OCI-M2 (cell line): ENCODE measurements at regions not wholly inside any gene's neighbourhood (a gene's known extent, or its start where the extent isn't known, plus 50 kb on each side); places are given as distances from the start of the nearest gene placed in this dataset.

ENCODE experiments used
- DNase-seq: peaks from one replicate; lab custom pipeline; 2025; ENCODE audit not compliant: unreplicated experiment; lab: John Stamatoyannopoulos, UW

GRCh38 chr13:106701771-106702341 is 133.9 kb upstream of the ARGLU1 start:
- DNase-seq: no peak

DNA sequence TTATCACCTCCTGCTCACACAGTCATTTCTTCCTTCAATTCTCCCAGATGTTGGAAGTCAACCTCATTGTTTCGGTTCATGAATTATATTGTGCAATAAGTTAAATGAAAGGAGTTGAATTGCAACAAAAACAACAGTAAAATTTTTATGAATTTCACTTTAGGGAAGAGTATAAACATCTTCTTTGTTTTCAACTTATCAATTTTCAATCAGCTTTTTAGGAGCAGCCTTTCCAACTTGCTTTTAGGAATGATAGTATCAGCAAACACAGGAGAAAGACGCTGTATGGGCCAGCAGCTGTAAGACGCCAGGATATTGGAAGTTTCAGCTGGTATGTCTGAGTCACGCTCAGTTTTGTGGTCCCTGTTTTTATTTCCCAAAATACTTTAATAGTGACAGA is 132.5 kb upstream of the ARGLU1 start:
- DNase-seq: no peak

DNA sequence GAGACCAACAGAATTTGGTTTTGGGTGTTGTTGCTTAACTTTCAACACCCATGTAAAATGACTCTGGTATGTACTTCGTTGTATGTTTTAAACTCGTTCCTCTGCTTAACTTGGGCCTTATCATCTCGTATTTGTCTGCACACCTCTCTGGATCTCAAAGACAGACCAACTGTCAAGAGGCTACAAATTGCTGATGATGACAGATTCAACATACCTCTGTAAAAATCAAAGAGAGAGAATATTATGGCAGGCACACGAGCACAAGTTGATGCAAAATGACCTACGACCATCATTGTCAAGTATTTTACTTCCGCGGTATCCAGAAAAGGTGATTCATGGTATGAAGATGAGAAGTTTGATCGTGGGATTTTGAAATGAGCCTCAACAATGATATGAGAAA is 132.1 kb upstream of the ARGLU1 start:
- no peak for DNase-seq

- DNase-seq: no peak
These were observed 131.4 kb upstream of the ARGLU1 start for GRCh38 chr13:106699311-106699710.

DNA sequence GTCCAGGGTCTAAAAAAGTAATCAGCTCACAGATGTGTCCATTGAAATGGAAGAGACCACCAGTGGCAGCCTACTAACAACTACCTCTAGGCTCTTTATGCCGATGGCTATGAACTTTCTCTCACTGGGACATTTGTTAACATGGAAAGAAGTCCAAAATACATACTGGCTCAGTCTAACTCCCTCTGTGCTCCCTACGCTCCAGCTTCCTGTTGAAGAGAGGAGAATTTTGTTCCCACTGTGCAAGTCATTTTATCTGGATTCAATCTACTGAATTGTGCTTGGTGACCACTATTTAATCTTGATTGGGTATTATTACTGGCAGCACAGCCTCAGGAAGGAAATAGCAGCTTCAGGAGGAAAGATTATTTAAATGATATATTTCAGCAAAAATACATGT is 128.8 kb upstream of the ARGLU1 start:
- no peak for DNase-seq

- DNase-seq: no peak
These were observed 128.2 kb upstream of the ARGLU1 start for GRCh38 chr13:106696140-106696539.

GRCh38 chr13:106695139-106695538 is 127.2 kb upstream of the ARGLU1 start:
- DNase-seq: no peak

GRCh38 chr13:106691861-106692260 is 123.9 kb upstream of the ARGLU1 start:
- DNase-seq: no peak

- DNase-seq: no peak
These were observed 123.4 kb upstream of the ARGLU1 start for GRCh38 chr13:106691341-106691740.

GRCh38 chr13:106690779-106691178 is 122.8 kb upstream of the ARGLU1 start:
- no peak for DNase-seq

GRCh38 chr13:106689906-106690305 is 122.0 kb upstream of the ARGLU1 start:
- DNase-seq: no peak

GRCh38 chr13:106688940-106689339 is 121.0 kb upstream of the ARGLU1 start:
- no peak for DNase-seq

GRCh38 chr13:106686163-106686562 is 118.2 kb upstream of the ARGLU1 start:
- DNase-seq: no peak

DNA sequence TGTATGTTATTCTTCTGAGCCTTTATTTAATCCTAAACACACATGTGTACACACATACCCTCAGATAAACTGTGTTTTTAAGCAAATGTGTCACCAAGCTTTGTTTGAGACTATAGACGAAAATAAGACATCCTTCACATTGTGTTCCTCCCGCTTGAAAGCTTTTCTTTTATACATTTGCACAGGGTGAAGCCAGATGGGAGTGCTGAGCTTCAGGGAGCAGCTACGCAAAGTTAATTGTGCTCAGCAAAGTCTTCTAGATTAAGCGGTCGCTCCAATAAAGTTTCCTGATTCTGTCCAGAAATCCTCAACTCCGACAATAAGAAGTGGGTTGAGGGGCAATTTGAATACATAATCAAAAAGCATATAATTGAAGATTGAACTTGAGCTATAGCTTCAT is 117.2 kb upstream of the ARGLU1 start:
- DNase-seq: no peak

GRCh38 chr13:106683918-106684317 is 116.0 kb upstream of the ARGLU1 start:
- DNase-seq: no peak

- no peak for DNase-seq
These were observed 115.2 kb upstream of the ARGLU1 start for GRCh38 chr13:106683179-106683578.

GRCh38 chr13:106681997-106682396 is 114.1 kb upstream of the ARGLU1 start:
- no peak for DNase-seq

GRCh38 chr13:106681536-106681935 is 113.6 kb upstream of the ARGLU1 start:
- DNase-seq: no peak

- no peak for DNase-seq
These were observed 113.0 kb upstream of the ARGLU1 start for GRCh38 chr13:106680796-106681472.

- DNase-seq: no peak
These were observed 110.9 kb upstream of the ARGLU1 start for GRCh38 chr13:106678646-106679418.

DNA sequence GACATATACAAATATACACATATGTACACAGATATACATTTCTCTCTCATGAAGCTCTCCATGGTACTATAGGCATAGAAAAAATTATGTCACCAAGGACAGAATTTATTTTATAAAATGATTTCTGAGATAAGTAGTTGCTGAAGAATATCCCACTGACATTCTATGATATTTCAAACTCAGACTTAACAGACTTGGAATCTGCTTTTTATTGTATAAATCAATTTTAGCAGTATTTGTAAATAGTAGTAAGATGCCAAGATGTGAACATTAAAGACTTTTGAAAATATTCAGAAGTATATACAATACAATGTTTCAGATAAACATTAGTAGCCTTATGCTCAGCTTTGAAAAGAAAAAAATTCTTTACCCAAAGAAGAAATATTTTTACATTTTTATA is 107.4 kb upstream of the ARGLU1 start:
- no peak for DNase-seq
